GM20000 (cell line): ENCODE measurements at regions not wholly inside any gene's neighbourhood (a gene's known extent, or its start where the extent isn't known, plus 50 kb on each side); places are given as distances from the start of the nearest gene placed in this dataset.

ENCODE experiments used
- DNase-seq: peaks from one replicate; pipeline ENCODE4 v3.0.0; 2012; ENCODE audit warnings: low spot score
- CTCF ChIP-seq: IDR thresholded peaks from 2 replicates; pipeline ENCODE4 v1.5.1; 2012; ENCODE audit warnings: mild to moderate bottlenecking, control low read depth; ENCODE audit errors: extremely low read depth, missing control alignments

DNA sequence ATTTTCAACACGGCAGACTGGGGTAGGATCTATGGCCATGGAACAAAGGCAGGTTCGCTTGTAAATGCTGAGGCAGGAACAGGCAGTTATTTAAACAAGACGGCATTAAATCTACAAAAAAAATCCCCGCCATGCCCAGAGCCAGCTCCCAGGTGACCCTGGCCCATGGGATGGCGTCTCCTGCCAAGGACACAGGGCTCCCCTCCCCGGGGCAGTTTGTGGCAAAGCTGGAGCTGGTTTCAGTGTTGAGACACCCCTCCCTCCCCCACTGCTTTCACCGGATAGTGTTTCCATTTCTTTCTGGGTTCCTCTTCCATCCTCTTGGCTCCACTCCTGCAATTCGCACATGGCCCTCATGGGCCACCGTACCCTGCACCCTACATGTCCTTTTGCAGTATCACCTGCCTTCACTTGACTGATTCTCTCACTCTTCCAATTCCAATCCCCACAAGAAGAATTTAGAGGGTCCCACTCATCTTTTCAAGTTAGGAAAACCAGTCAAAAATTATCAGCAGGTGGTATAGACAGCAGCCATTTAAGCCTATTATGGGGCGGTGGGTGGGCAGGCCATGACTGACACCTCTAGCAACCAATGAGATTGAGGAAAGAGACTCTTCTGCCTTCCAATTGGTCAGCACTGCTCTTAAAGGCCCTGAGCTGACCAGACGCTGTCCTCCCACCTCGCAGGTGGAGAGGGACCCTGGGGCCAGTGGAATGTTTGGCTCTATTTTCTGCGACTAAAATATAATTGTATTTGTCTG, 52.0 kb downstream of the OLIG1 start:
- TF ChIP-seq CTCF = no peak
- DNase-seq = no peak

- no peak for DNase-seq
- no peak for TF ChIP-seq CTCF
These were observed 52.6 kb downstream of the OLIG1 start for GRCh38 chr21:33122507-33122906.

GRCh38 chr21:33123374-33124123, 53.6 kb downstream of the OLIG1 start:
- DNase-seq = no peak
- TF ChIP-seq CTCF = no peak

- DNase-seq = no peak
- no peak for TF ChIP-seq CTCF
These were observed 54.9 kb downstream of the OLIG1 start for GRCh38 chr21:33124889-33125288.

GRCh38 chr21:33125680-33126375, 55.9 kb downstream of the OLIG1 start:
- no peak for TF ChIP-seq CTCF
- no peak for DNase-seq

DNA sequence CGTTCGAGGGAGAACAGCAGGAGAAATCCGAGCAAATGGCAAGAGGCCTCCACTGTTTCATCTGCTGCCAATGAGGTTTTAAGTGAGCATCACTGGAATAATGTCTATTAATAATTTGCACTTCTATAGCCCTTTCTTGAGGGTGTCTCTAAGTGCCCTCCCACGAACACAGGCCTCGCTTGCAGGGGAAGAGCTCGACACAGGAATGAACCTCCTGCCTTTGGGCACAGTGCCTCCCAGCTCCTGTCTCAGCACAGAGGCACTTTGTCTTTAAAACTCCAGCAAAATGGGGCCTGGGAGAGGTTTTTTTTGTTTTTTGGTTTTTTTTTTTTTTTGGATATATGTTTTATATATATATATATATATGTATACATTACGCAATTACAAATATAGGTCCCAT, 56.6 kb downstream of the OLIG1 start:
- TF ChIP-seq CTCF = no peak
- DNase-seq = no peak

DNA sequence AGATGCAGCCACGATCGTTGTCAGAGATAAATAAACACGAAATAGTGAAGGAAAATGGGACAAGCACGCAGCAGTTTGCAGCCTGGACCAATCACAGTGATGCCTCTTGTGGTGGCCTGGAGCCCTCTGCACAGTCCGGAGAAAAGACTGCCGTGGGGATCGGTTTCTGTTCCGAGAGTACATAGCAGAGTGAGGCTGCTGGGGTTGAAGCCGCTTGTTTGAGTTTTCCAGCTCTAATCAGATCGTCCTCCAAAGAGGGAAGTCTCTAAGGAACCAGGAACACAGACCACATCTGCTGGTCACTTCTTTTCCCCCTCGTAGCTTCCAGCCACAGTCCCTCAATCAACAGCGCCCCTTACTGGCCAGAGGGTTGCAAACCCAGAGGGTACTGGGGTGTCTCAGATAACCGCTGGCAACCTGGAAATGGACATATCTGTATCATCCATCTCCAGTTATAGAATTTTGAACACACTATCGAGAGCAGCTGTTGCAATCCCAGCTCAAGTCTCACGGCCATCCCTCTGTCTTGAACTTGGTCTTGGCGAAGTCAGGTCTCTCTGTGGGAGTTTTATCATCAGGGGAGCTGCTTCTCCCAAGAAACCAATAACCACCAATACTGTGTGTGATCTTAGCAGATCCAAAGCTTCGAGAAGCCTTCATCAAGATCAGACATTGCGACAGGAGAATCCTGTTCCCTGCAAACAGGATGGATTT, 57.4 kb downstream of the OLIG1 start:
- peak; percentile 79 for TF ChIP-seq CTCF
- peak; percentile 77 for DNase-seq
